ENCODE measurements at regions not wholly inside any gene's neighbourhood (a gene's known extent, or its start where the extent isn't known, plus 50 kb on each side); places are given as distances from the start of the nearest gene placed in this dataset.

DNA sequence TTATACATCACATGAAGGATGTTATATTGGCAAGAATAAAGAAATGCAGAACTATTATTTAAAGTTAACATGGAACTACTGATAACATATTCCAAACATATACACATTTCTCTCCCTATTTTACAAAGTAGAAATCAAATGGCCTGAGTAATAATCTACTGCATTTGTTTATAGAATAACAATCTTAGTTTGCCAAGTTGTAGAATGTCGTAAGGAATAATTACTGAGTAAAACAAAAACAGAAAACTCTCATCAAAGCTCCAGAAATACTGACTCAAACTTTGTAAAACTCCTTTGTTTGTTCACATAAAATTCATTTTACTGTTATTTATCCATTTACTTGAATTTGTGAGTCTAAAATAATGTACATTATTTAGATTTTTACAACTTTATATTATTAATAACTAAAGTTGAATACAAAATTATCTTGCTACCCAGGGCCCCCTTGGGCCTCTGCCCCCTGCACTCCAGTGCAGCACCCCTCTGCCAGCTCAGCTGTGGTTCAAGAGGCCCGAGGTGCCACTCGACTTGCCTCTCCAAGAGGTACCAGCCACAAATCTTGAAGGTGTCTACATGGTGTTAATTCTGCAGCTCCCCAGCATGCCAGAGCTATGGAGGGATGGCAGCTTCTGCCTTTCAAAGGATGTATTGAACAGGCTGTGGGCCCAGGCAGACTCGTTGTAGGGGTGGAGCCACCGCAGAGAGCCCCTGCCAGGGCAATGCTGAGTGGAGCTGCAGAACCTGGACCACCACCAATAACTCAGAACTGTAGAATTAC is 2819.7 kb downstream of the PCDH9 start:
- H3K4me3 ChIP-seq: no peak overlapping the region
- 43 to 58% (median 52%) methylated on average over 5 of the region's 5 CpGs for WGBS, 3 donors
- intact Hi-C loops (cut with DNase I): no loop called here
- no peaks in the 10 kb centered on the region for H3K9me3 ChIP-seq
- H3K4me1 ChIP-seq (ENCODE audit: insufficient read depth): no peaks in the 10 kb centered on the region
- H3K27ac ChIP-seq: no peak overlapping the region
- H3K27me3 ChIP-seq: no peaks in the 10 kb centered on the region
- TF ChIP-seq, protein P1, sequence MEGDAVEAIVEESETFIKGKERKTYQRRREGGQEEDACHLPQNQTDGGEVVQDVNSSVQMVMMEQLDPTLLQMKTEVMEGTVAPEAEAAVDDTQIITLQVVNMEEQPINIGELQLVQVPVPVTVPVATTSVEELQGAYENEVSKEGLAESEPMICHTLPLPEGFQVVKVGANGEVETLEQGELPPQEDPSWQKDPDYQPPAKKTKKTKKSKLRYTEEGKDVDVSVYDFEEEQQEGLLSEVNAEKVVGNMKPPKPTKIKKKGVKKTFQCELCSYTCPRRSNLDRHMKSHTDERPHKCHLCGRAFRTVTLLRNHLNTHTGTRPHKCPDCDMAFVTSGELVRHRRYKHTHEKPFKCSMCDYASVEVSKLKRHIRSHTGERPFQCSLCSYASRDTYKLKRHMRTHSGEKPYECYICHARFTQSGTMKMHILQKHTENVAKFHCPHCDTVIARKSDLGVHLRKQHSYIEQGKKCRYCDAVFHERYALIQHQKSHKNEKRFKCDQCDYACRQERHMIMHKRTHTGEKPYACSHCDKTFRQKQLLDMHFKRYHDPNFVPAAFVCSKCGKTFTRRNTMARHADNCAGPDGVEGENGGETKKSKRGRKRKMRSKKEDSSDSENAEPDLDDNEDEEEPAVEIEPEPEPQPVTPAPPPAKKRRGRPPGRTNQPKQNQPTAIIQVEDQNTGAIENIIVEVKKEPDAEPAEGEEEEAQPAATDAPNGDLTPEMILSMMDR (IDR thresholded peaks at IDR 0.05): no peak
- TF ChIP-seq EP300 (IDR thresholded peaks at IDR 0.05) (no peak), POLR2A (IDR thresholded peaks at IDR 0.05) (no peak)
- no peak for DNase-seq
- H3K36me3 ChIP-seq: no peaks in the 10 kb centered on the region

DNA sequence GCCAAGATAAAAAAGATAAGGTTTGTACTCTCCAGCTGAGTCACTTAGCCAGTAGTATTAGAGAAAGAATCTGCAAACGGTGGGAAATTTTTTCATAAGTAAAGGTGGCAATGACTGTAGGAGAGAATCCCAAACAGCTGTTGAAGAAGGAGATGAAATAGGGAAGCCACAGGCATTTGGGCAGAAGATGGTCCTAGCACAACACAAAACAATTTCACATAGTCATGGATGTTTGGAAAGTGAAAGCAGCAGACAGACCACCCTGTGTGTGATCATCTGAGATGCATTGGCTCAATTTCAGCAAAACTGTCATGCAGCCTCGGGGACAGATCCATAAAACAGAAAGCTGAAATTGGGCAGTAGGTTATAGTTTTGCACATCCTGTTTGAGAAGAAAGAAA is 2832.4 kb downstream of the PCDH9 start:
- TF ChIP-seq POLR2A (IDR thresholded peaks at IDR 0.05): no peak
- intact Hi-C loops (cut with DNase I): no loop called here
- Histone ChIP-seq H3K4me3 (no peak overlapping the region), H3K27me3 (no peaks in the 10 kb centered on the region), H3K36me3 (no peaks in the 10 kb centered on the region), H3K9me3 (no peaks in the 10 kb centered on the region), H3K27ac (no peak overlapping the region), H3K4me1 (ENCODE audit: insufficient read depth) (no peaks in the 10 kb centered on the region)
- 10 to 16% (median 11%) methylated on average over 2 of the region's 2 CpGs for WGBS, 3 donors
- no peak for DNase-seq

DNA sequence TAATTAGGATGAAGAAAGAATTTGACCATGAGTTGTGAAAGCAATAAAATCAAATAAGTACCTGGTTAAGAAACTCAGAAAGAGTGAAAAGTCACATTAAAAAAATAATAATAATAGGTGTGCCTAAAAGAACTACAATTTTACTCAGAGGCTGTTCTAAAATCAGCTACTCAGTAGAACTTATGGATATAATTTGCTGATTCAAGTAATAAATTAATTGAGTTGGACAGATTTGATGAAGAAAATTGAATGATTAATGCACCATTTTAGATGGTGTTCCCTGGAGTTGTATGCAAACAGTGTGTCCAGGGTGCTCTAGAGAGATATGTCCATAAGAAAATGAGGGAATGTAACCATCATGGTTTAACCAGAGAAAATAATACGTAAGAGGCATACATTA is 2852.5 kb downstream of the PCDH9 start:
- no peak for TF ChIP-seq EP300 (IDR thresholded peaks at IDR 0.05)
- TF ChIP-seq POLR2A (IDR thresholded peaks at IDR 0.05): no peak
- TF ChIP-seq, protein P1 (IDR thresholded peaks at IDR 0.05): no peak
- 85 to 95% (median 90%) methylated on average over 1 of the region's 1 CpG for WGBS, 3 donors
- intact Hi-C loops (cut with DNase I): no loop called here
- Histone ChIP-seq H3K27ac (no peak overlapping the region), H3K4me3 (no peak overlapping the region), H3K36me3 (no peaks in the 10 kb centered on the region), H3K4me1 (ENCODE audit: insufficient read depth) (no peaks in the 10 kb centered on the region), H3K27me3 (no peaks in the 10 kb centered on the region), H3K9me3 (no peaks in the 10 kb centered on the region)
- no peak for DNase-seq

DNA sequence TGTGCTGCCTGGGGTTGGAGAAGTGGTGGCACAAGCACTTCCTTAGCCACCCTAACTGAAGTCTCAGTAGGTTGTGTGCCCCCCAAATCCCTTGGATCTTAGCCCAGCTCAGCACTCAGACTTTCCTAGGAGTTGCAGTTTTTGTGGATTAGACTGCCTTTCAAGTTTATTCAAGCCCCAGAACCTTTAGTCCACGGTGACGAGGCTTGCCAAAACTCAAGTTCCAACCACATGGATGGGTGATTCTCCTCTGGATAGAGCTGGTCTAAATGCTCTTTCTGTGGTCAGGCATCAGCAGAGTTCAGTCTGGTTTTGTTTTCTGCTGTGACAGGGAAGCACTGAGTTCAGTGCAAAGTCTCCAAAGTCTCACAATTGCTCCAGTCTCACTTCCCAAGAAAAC is 2858.7 kb downstream of the PCDH9 start:
- H3K9me3 ChIP-seq: no peaks in the 10 kb centered on the region
- intact Hi-C loops (cut with DNase I): no loop called here
- no peaks in the 10 kb centered on the region for H3K4me1 ChIP-seq (ENCODE audit: insufficient read depth)
- DNase-seq: no peak
- H3K27me3 ChIP-seq: no peaks in the 10 kb centered on the region
- no peak overlapping the region for H3K4me3 ChIP-seq
- no peaks in the 10 kb centered on the region for H3K36me3 ChIP-seq
- no peak overlapping the region for H3K27ac ChIP-seq
- no peak for TF ChIP-seq EP300 (IDR thresholded peaks at IDR 0.05)
- TF ChIP-seq, protein P1 (IDR thresholded peaks at IDR 0.05): no peak
- WGBS, 3 donors: 82 to 88% (median 86%) methylated on average over 2 of the region's 2 CpGs

DNA sequence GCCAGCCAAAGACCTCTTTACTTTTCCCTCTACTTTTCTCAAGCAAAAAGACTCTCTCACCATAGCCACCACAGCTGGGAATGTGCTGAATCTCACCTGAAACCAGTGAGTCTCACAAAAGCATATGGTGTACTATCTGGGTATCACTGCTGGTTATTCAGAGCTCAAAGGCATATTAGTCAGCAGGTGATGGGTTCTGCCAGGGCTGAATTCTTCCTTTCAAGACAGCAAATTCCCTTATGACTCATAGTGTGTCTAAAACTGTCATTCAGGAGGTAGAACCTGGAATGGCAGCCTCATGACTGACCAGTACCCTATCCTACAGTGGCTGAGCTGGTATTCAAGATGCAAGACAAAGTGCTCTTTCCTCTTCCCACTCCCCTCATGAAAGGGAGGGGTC is 2859.1 kb downstream of the PCDH9 start:
- TF ChIP-seq POLR2A (IDR thresholded peaks at IDR 0.05) (no peak), EP300 (IDR thresholded peaks at IDR 0.05) (no peak)
- TF ChIP-seq, protein P1 (IDR thresholded peaks at IDR 0.05): no peak

More for the DNA sequence above, 2859.1 kb downstream of the PCDH9 start:
- intact Hi-C loops (cut with DNase I): no loop called here
- no peak for DNase-seq
- Histone ChIP-seq H3K36me3 (no peaks in the 10 kb centered on the region), H3K4me1 (ENCODE audit: insufficient read depth) (no peaks in the 10 kb centered on the region), H3K9me3 (no peaks in the 10 kb centered on the region), H3K27me3 (no peaks in the 10 kb centered on the region), H3K4me3 (no peak overlapping the region), H3K27ac (no peak overlapping the region)

Data from ovary (tissue), 7 donors.